CD4-positive, CD25-positive, alpha-beta regulatory T cell (primary cell): ENCODE measurements at regions not wholly inside any gene's neighbourhood (a gene's known extent, or its start where the extent isn't known, plus 50 kb on each side); places are given as distances from the start of the nearest gene placed in this dataset.
"Not testable (repeated sequence)": the region's sequence is repeated elsewhere in the genome, so short reads cannot be mapped to it uniquely, and the experiment has no call there.

ENCODE experiments used
- ATAC-seq, 2 donors: fragments of 150-1000 bp; cut with Tn5 transposase; one replicate each; pipeline ENCODE4 v1.10.0; 2021; ENCODE audit warnings: low read depth in 2 of 2, moderate number of reproducible peaks in 2 of 2, moderate library complexity in 1 of 2
- DNase-seq, 3 donors: peaks; one replicate each; pipeline versions ENCODE4 v3.0.0 to v3.0.0-alpha.2; 2012 to 2022; ENCODE audit warnings: mixed read lengths in 1 of 3
- H3K27ac ChIP-seq: one replicate; pipeline ENCODE4 v1.7.0; 2013; ENCODE audit warnings: mild to moderate bottlenecking, low read length; ENCODE audit not compliant: insufficient read depth, poor library complexity, severe bottlenecking
- H3K27me3 ChIP-seq: one replicate; pipeline ENCODE4 v1.7.0; 2013; ENCODE audit warnings: low read length; ENCODE audit not compliant: control insufficient read depth, insufficient read depth
- H3K36me3 ChIP-seq: one replicate; pipeline ENCODE4 v1.7.0; 2013; ENCODE audit warnings: mild to moderate bottlenecking, low read length, moderate library complexity; ENCODE audit not compliant: control insufficient read depth, insufficient read depth
- H3K4me1 ChIP-seq: 2 replicates; pipeline ENCODE4 v1.7.0; 2013; ENCODE audit warnings: mild to moderate bottlenecking, low read length; ENCODE audit not compliant: insufficient read depth, control insufficient read depth, poor library complexity, severe bottlenecking
- H3K4me3 ChIP-seq: one replicate; pipeline ENCODE4 v1.7.0; 2013; ENCODE audit warnings: low read depth, mild to moderate bottlenecking, low read length, moderate library complexity
- H3K9me3 ChIP-seq, 2 experiments: 1 replicate in 1 of 2; 2 replicates in 1 of 2; pipeline ENCODE4 v1.7.0; 2013; ENCODE audit warnings: low read length in 2 of 2, mild to moderate bottlenecking in 1 of 2, moderate library complexity in 1 of 2; ENCODE audit not compliant: control insufficient read depth in 2 of 2
- H3K27ac Mint-ChIP-seq, 3 donors: one replicate each; pipeline ENCODE4 v1.8.0; 2020 to 2022; ENCODE audit warnings: mild to moderate bottlenecking in 3 of 3, mixed read lengths in 3 of 3, moderate library complexity in 2 of 3
- H3K27me3 Mint-ChIP-seq: one replicate; pipeline ENCODE4 v1.8.0; 2022; ENCODE audit warnings: mild to moderate bottlenecking, mixed read lengths
- H3K36me3 Mint-ChIP-seq: one replicate; pipeline ENCODE4 v1.8.0; 2020; ENCODE audit warnings: mixed read lengths
- H3K4me1 Mint-ChIP-seq, 4 donors: one replicate each; pipeline ENCODE4 v1.8.0; 2020 to 2022; ENCODE audit warnings: mixed read lengths in 4 of 4, mild to moderate bottlenecking in 1 of 4
- H3K4me3 Mint-ChIP-seq, 4 donors: one replicate each; pipeline ENCODE4 v1.8.0; 2020 to 2022; ENCODE audit warnings: mild to moderate bottlenecking in 4 of 4, mixed read lengths in 4 of 4, moderate library complexity in 3 of 4
- H3K9me3 Mint-ChIP-seq, 7 donors: one replicate each; pipeline ENCODE4 v1.8.0; 2020 to 2022; ENCODE audit warnings: mixed read lengths in 7 of 7, mild to moderate bottlenecking in 3 of 7, moderate library complexity in 2 of 7

- Mint-ChIP-seq H3K9me3 (peaks cover 0 to 9% (median 0%) of the 10 kb centered on the region in 7 donors), H3K27me3 (no peaks in the 10 kb centered on the region), H3K4me3 (no peak overlapping the region), H3K36me3 (no peaks in the 10 kb centered on the region), H3K4me1 (no peaks in the 10 kb centered on the region), H3K27ac (no peak overlapping the region)
- no peak overlapping the region for H3K4me3 ChIP-seq
- no peaks in the 10 kb centered on the region for H3K27me3 ChIP-seq
- H3K4me1 ChIP-seq = no peaks in the 10 kb centered on the region
- ATAC-seq (no peak), DNase-seq (no peak)
- H3K27ac ChIP-seq = no peak overlapping the region
- H3K36me3 ChIP-seq = no peaks in the 10 kb centered on the region
- no peaks in the 10 kb centered on the region for H3K9me3 ChIP-seq
Observed at GRCh38 chr1:95640746-95641145, 406.7 kb downstream of the RWDD3 start.

- no peaks in the 10 kb centered on the region for H3K27me3 Mint-ChIP-seq
- H3K36me3 Mint-ChIP-seq = no peaks in the 10 kb centered on the region
- no peak overlapping the region for H3K27ac Mint-ChIP-seq
- ATAC-seq = no peak
- no peak overlapping the region for H3K4me3 ChIP-seq
- DNase-seq = no peak
- peaks cover 0 to 9% (median 0%) of the 10 kb centered on the region in 7 donors for H3K9me3 Mint-ChIP-seq
- H3K4me3 Mint-ChIP-seq = no peak overlapping the region
- no peak overlapping the region for H3K27ac ChIP-seq
- no peaks in the 10 kb centered on the region for H3K27me3 ChIP-seq
- no peaks in the 10 kb centered on the region for H3K9me3 ChIP-seq
- no peaks in the 10 kb centered on the region for H3K4me1 ChIP-seq
- H3K4me1 Mint-ChIP-seq = no peaks in the 10 kb centered on the region
- no peaks in the 10 kb centered on the region for H3K36me3 ChIP-seq
Observed at GRCh38 chr1:95641386-95641785, 407.4 kb downstream of the RWDD3 start.

GRCh38 chr1:95642035-95642434, 408.0 kb downstream of the RWDD3 start:
- no peaks in the 10 kb centered on the region for H3K27me3 ChIP-seq
- ATAC-seq (no peak), DNase-seq (no peak)
- H3K36me3 Mint-ChIP-seq = no peaks in the 10 kb centered on the region
- no peak overlapping the region for H3K4me3 ChIP-seq
- no peaks in the 10 kb centered on the region for H3K36me3 ChIP-seq
- H3K4me1 Mint-ChIP-seq = no peaks in the 10 kb centered on the region
- no peaks in the 10 kb centered on the region for H3K4me1 ChIP-seq
- no peaks in the 10 kb centered on the region for H3K27me3 Mint-ChIP-seq
- H3K27ac ChIP-seq = no peak overlapping the region
- no peak overlapping the region for H3K27ac Mint-ChIP-seq
- peaks cover 0 to 9% (median 5%) of the 10 kb centered on the region in 7 donors for H3K9me3 Mint-ChIP-seq
- H3K4me3 Mint-ChIP-seq = no peak overlapping the region
- H3K9me3 ChIP-seq = no peaks in the 10 kb centered on the region

GRCh38 chr1:95643071-95643470, 409.1 kb downstream of the RWDD3 start:
- Histone ChIP-seq H3K27ac (no peak overlapping the region), H3K36me3 (no peaks in the 10 kb centered on the region), H3K4me3 (no peak overlapping the region), H3K27me3 (no peaks in the 10 kb centered on the region), H3K9me3 (no peaks in the 10 kb centered on the region), H3K4me1 (no peaks in the 10 kb centered on the region)
- Mint-ChIP-seq H3K4me1 (no peaks in the 10 kb centered on the region), H3K4me3 (no peak overlapping the region), H3K36me3 (no peaks in the 10 kb centered on the region), H3K27ac (no peak overlapping the region), H3K9me3 (peaks cover 0 to 6% (median 5%) of the 10 kb centered on the region in 7 donors), H3K27me3 (no peaks in the 10 kb centered on the region)
- ATAC-seq = no peak
- no peak for DNase-seq

- not testable (repeated sequence) for DNase-seq, H3K9me3 ChIP-seq, H3K4me1 ChIP-seq, H3K27me3 Mint-ChIP-seq, H3K9me3 Mint-ChIP-seq, H3K4me3 ChIP-seq, H3K27ac Mint-ChIP-seq, H3K36me3 ChIP-seq, H3K36me3 Mint-ChIP-seq, H3K27ac ChIP-seq, ATAC-seq, H3K4me1 Mint-ChIP-seq, H3K4me3 Mint-ChIP-seq, H3K27me3 ChIP-seq
Observed at GRCh38 chr1:95645126-95645525, 411.1 kb downstream of the RWDD3 start.

- Histone ChIP-seq H3K27me3 (no peaks in the 10 kb centered on the region), H3K4me3 (no peak overlapping the region), H3K27ac (no peak overlapping the region), H3K36me3 (no peaks in the 10 kb centered on the region), H3K4me1 (no peaks in the 10 kb centered on the region), H3K9me3 (no peaks in the 10 kb centered on the region)
- no peak for DNase-seq
- Mint-ChIP-seq H3K27me3 (no peaks in the 10 kb centered on the region), H3K36me3 (no peaks in the 10 kb centered on the region), H3K9me3 (peaks cover 0 to 6% (median 4%) of the 10 kb centered on the region in 7 donors), H3K27ac (no peak overlapping the region), H3K4me1 (no peaks in the 10 kb centered on the region), H3K4me3 (no peak overlapping the region)
- ATAC-seq = no peak
Observed at GRCh38 chr1:95650631-95651030, 416.6 kb downstream of the RWDD3 start.

- ATAC-seq = no peak
- no peak overlapping the region for H3K27ac Mint-ChIP-seq
- H3K27me3 Mint-ChIP-seq = no peaks in the 10 kb centered on the region
- Histone ChIP-seq H3K36me3 (no peaks in the 10 kb centered on the region), H3K9me3 (no peaks in the 10 kb centered on the region), H3K27me3 (no peaks in the 10 kb centered on the region), H3K4me3 (no peak overlapping the region), H3K4me1 (no peaks in the 10 kb centered on the region), H3K27ac (no peak overlapping the region)
- peaks cover 0 to 6% (median 3%) of the 10 kb centered on the region in 7 donors for H3K9me3 Mint-ChIP-seq
- H3K4me3 Mint-ChIP-seq = no peak overlapping the region
- DNase-seq = no peak
- H3K36me3 Mint-ChIP-seq = no peaks in the 10 kb centered on the region
- no peaks in the 10 kb centered on the region for H3K4me1 Mint-ChIP-seq
Observed at GRCh38 chr1:95652423-95652965, 418.5 kb downstream of the RWDD3 start.

- Histone ChIP-seq H3K27me3 (no peaks in the 10 kb centered on the region), H3K9me3 (no peaks in the 10 kb centered on the region), H3K27ac (no peak overlapping the region), H3K36me3 (no peaks in the 10 kb centered on the region), H3K4me3 (no peak overlapping the region), H3K4me1 (no peaks in the 10 kb centered on the region)
- Mint-ChIP-seq H3K4me3 (no peak overlapping the region), H3K4me1 (no peaks in the 10 kb centered on the region), H3K9me3 (peaks cover 0 to 5% (median 2%) of the 10 kb centered on the region in 7 donors), H3K27ac (no peak overlapping the region), H3K27me3 (no peaks in the 10 kb centered on the region), H3K36me3 (no peaks in the 10 kb centered on the region)
- DNase-seq (no peak), ATAC-seq (no peak)
Observed at GRCh38 chr1:95653618-95654017, 419.6 kb downstream of the RWDD3 start.
